ENCODE measurements at regions not wholly inside any gene's neighbourhood (a gene's known extent, or its start where the extent isn't known, plus 50 kb on each side); places are given as distances from the start of the nearest gene placed in this dataset.

GRCh38 chr5:147062427-147062826 lies 172.4 kb upstream of the STK32A start:
- TF ChIP-seq, protein P1, sequence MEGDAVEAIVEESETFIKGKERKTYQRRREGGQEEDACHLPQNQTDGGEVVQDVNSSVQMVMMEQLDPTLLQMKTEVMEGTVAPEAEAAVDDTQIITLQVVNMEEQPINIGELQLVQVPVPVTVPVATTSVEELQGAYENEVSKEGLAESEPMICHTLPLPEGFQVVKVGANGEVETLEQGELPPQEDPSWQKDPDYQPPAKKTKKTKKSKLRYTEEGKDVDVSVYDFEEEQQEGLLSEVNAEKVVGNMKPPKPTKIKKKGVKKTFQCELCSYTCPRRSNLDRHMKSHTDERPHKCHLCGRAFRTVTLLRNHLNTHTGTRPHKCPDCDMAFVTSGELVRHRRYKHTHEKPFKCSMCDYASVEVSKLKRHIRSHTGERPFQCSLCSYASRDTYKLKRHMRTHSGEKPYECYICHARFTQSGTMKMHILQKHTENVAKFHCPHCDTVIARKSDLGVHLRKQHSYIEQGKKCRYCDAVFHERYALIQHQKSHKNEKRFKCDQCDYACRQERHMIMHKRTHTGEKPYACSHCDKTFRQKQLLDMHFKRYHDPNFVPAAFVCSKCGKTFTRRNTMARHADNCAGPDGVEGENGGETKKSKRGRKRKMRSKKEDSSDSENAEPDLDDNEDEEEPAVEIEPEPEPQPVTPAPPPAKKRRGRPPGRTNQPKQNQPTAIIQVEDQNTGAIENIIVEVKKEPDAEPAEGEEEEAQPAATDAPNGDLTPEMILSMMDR (IDR thresholded peaks at IDR 0.05): no peak
- no peak for TF ChIP-seq POLR2AphosphoS5 (IDR thresholded peaks at IDR 0.05)
- TF ChIP-seq POLR2A (IDR thresholded peaks at IDR 0.05): no peak
